ENCODE measurements at regions not wholly inside any gene's neighbourhood (a gene's known extent, or its start where the extent isn't known, plus 50 kb on each side); places are given as distances from the start of the nearest gene placed in this dataset.

DNA sequence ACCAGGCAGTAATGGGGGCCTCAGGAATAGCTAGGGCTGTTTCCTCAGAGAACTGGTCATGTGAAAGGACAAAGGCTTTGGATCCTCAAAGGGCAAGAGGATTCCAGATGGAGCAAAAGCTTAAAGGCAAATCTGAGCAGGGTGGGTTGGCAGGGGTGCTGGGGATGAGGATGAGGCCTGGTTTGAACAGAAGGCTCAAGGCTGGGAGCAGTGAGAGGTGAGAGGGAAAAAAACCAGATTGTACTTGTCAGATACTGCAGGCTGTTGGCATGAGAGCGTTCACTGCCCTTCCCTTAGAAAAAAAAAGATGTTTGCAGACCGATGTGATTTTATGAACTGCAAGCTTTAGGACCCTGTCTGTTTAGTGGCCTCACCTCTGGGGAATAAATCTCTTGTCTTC lies 63.4 kb downstream of the PABIR2 start:
- Histone ChIP-seq H2AFZ (ENCODE audit: low read depth, low read length) (no peak overlapping the region), H3K9ac (replicated peaks; ENCODE audit: extremely low read depth, insufficient read depth, low read length) (no peak overlapping the region), H3K36me3 (ENCODE audit: control insufficient read depth in 2 of 2, extremely low read depth in 1 of 2, insufficient read depth in 2 of 2, low read length in 2 of 2) (no peaks in the 10 kb centered on the region), H3K9me3 (replicated peaks; ENCODE audit: control insufficient read depth, insufficient read depth, low read length) (no peaks in the 10 kb centered on the region), H3K4me3 (replicated peaks in 1 of 3; ENCODE audit: insufficient read depth in 1 of 3, low read depth in 1 of 3, low read length in 3 of 3) (no peak overlapping the region), H3K4me2 (ENCODE audit: insufficient read depth, low read length) (no peak overlapping the region), H3K27me3 (ENCODE audit: control insufficient read depth in 2 of 2, insufficient read depth in 2 of 2, low read length in 2 of 2) (no peaks in the 10 kb centered on the region), H3K79me2 (ENCODE audit: control insufficient read depth, insufficient read depth, low read length) (no peaks in the 10 kb centered on the region), H3K27ac (ENCODE audit: insufficient read depth, low read depth, low read length) (no peak overlapping the region), H3K9me1 (replicated peaks; ENCODE audit: control insufficient read depth, extremely low read depth, insufficient read depth, low read length) (no peaks in the 10 kb centered on the region), H3K4me1 (ENCODE audit: control insufficient read depth, extremely low read depth, insufficient read depth, low read length) (peaks cover 11% of the 10 kb centered on the region), H4K20me1 (replicated peaks; ENCODE audit: control insufficient read depth, extremely low read depth, insufficient read depth, low read length) (no peaks in the 10 kb centered on the region)
- BruUV-seq (replicated peaks): no TSS peak
- dilution Hi-C loops (cut with MboI; ENCODE audit: extremely low pct_ligation_motif_present, low sequenced_read_pairs): no loop called here
- TF ChIP-seq POLR2A (IDR thresholded peaks at IDR 0.05; ENCODE audit: low read depth, low read length) (no peak), POLR2AphosphoS5 (IDR thresholded peaks at IDR 0.05; ENCODE audit: insufficient read depth, low read depth, low read length) (no peak), GATA2 (IDR thresholded peaks at IDR 0.05; ENCODE audit: insufficient read depth, insufficient read length, low read depth, low read length) (no peak), FOS (IDR thresholded peaks at IDR 0.05; ENCODE audit: borderline replicate concordance, insufficient read depth, low read length) (no peak), MYC (IDR thresholded peaks at IDR 0.05; ENCODE audit: low read depth, low read length) (no peak)
- TF ChIP-seq, protein P1, sequence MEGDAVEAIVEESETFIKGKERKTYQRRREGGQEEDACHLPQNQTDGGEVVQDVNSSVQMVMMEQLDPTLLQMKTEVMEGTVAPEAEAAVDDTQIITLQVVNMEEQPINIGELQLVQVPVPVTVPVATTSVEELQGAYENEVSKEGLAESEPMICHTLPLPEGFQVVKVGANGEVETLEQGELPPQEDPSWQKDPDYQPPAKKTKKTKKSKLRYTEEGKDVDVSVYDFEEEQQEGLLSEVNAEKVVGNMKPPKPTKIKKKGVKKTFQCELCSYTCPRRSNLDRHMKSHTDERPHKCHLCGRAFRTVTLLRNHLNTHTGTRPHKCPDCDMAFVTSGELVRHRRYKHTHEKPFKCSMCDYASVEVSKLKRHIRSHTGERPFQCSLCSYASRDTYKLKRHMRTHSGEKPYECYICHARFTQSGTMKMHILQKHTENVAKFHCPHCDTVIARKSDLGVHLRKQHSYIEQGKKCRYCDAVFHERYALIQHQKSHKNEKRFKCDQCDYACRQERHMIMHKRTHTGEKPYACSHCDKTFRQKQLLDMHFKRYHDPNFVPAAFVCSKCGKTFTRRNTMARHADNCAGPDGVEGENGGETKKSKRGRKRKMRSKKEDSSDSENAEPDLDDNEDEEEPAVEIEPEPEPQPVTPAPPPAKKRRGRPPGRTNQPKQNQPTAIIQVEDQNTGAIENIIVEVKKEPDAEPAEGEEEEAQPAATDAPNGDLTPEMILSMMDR (IDR thresholded peaks at IDR 0.05; ENCODE audit: extremely low read depth in 1 of 2, insufficient read depth in 1 of 2, low read depth in 1 of 2, low read length in 2 of 2): no peak
- TF ChIP-seq, protein P2, sequence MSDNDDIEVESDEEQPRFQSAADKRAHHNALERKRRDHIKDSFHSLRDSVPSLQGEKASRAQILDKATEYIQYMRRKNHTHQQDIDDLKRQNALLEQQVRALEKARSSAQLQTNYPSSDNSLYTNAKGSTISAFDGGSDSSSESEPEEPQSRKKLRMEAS (IDR thresholded peaks at IDR 0.05; ENCODE audit: insufficient read depth, insufficient read length): no peak
- ChIA-PET CTCF (no interaction called here), POLR2A (no interaction called here)
- intact Hi-C loops (cut with micrococcal nuclease): no loop called here
- FAIRE-seq (no peak), DNase-seq (ENCODE audit: low read depth, low spot score) (no peak)

DNA sequence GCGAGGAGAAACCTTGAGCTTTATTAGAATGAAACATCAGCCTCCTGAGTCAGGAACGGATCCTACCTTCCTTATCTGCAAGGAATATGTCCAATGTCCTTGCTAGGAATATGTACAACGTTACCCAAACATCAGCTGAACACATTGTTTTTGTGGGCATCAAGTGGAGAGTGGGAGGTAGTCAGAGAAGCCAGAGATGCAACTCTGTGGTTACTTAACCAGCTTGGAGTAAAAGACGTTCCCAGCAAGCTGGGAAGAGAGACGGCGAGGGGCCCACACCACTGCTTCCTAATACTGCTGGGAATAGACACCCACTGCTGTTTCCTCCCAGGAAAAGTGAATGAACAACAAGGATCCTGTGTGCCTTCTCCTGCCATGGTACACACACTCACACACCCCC lies 64.3 kb downstream of the PABIR2 start:
- intact Hi-C loops (cut with micrococcal nuclease): no loop called here
- POLR2A ChIA-PET: no interaction called here
- Histone ChIP-seq H3K79me2 (ENCODE audit: control insufficient read depth, insufficient read depth, low read length) (no peaks in the 10 kb centered on the region), H2AFZ (ENCODE audit: low read depth, low read length) (no peak overlapping the region), H3K9ac (replicated peaks; ENCODE audit: extremely low read depth, insufficient read depth, low read length) (no peak overlapping the region), H3K36me3 (ENCODE audit: control insufficient read depth in 2 of 2, extremely low read depth in 1 of 2, insufficient read depth in 2 of 2, low read length in 2 of 2) (no peaks in the 10 kb centered on the region), H3K4me1 (ENCODE audit: control insufficient read depth, extremely low read depth, insufficient read depth, low read length) (peaks cover 11% of the 10 kb centered on the region), H4K20me1 (replicated peaks; ENCODE audit: control insufficient read depth, extremely low read depth, insufficient read depth, low read length) (no peaks in the 10 kb centered on the region), H3K9me3 (replicated peaks; ENCODE audit: control insufficient read depth, insufficient read depth, low read length) (no peaks in the 10 kb centered on the region), H3K27me3 (ENCODE audit: control insufficient read depth in 2 of 2, insufficient read depth in 2 of 2, low read length in 2 of 2) (no peaks in the 10 kb centered on the region), H3K27ac (ENCODE audit: insufficient read depth, low read depth, low read length) (no peak overlapping the region), H3K9me1 (replicated peaks; ENCODE audit: control insufficient read depth, extremely low read depth, insufficient read depth, low read length) (no peaks in the 10 kb centered on the region), H3K4me2 (ENCODE audit: insufficient read depth, low read length) (no peak overlapping the region), H3K4me3 (replicated peaks in 1 of 3; ENCODE audit: insufficient read depth in 1 of 3, low read depth in 1 of 3, low read length in 3 of 3) (no peak overlapping the region)
- BruUV-seq (replicated peaks): no TSS peak
- DNase-seq (ENCODE audit: low read depth, low spot score) (no peak), FAIRE-seq (no peak)
- TF ChIP-seq JUN (IDR thresholded peaks at IDR 0.05; ENCODE audit: borderline replicate concordance, insufficient read depth, insufficient read length, low read depth): no peak
- TF ChIP-seq MYC (IDR thresholded peaks at IDR 0.05; ENCODE audit: low read depth, low read length): no peak
- no peak for TF ChIP-seq FOS (IDR thresholded peaks at IDR 0.05; ENCODE audit: borderline replicate concordance, insufficient read depth, low read length)
- CTCF ChIA-PET: no interaction called here
- dilution Hi-C loops (cut with MboI; ENCODE audit: extremely low pct_ligation_motif_present, low sequenced_read_pairs): no loop called here
